ENCODE measurements at regions not wholly inside any gene's neighbourhood (a gene's known extent, or its start where the extent isn't known, plus 50 kb on each side); places are given as distances from the start of the nearest gene placed in this dataset.

GRCh38 chr9:134214386-134214765, 50.0 kb upstream of the RNU6ATAC start:
- intact Hi-C loops (cut with DNase I), result no loop called here
- TF ChIP-seq CTCF (IDR thresholded peaks at IDR 0.05), result no peak
- Histone ChIP-seq H3K9me3 (no peaks in the 10 kb centered on the region), H3K36me3 (no peaks in the 10 kb centered on the region), H3K4me1 (no peaks in the 10 kb centered on the region), H3K4me3 (no peak overlapping the region), H3K9ac (ENCODE audit: low read depth in 2 of 2, low read length in 2 of 2) (no peak overlapping the region), H3K27ac (peak overlapping the region; percentile 73), H3K27me3 (no peaks in the 10 kb centered on the region)
- no peak for DNase-seq

GRCh38 chr9:134214766-134215419, 50.5 kb upstream of the RNU6ATAC start:
- no peaks in the 10 kb centered on the region for H3K9me3 ChIP-seq
- no peaks in the 10 kb centered on the region for H3K36me3 ChIP-seq
- H3K9ac ChIP-seq (ENCODE audit: low read depth in 2 of 2, low read length in 2 of 2), result peak overlapping the region; percentile 26 to 50
- intact Hi-C loops (cut with DNase I), result no loop called here
- no peak overlapping the region for H3K4me3 ChIP-seq
- H3K27ac ChIP-seq, result peak overlapping the region; percentile 73
- no peaks in the 10 kb centered on the region for H3K27me3 ChIP-seq
- DNase-seq, result no peak
- no peaks in the 10 kb centered on the region for H3K4me1 ChIP-seq
- no peak for TF ChIP-seq CTCF (IDR thresholded peaks at IDR 0.05)

- no peaks in the 10 kb centered on the region for H3K36me3 ChIP-seq
- H3K9ac ChIP-seq (ENCODE audit: low read depth in 2 of 2, low read length in 2 of 2), result peak overlapping the region; percentile 26 to 50
- H3K9me3 ChIP-seq, result no peaks in the 10 kb centered on the region
- H3K4me3 ChIP-seq, result no peak overlapping the region
- H3K4me1 ChIP-seq, result no peaks in the 10 kb centered on the region
- no peak for DNase-seq
- no peaks in the 10 kb centered on the region for H3K27me3 ChIP-seq
- intact Hi-C loops (cut with DNase I), result no loop called here
- peak overlapping the region; percentile 73 for H3K27ac ChIP-seq
- TF ChIP-seq CTCF (IDR thresholded peaks at IDR 0.05), result no peak
These were observed 51.0 kb upstream of the RNU6ATAC start for GRCh38 chr9:134215420-134215698.

GRCh38 chr9:134215699-134216448, 51.5 kb upstream of the RNU6ATAC start:
- Histone ChIP-seq H3K4me3 (no peak overlapping the region), H3K36me3 (no peaks in the 10 kb centered on the region), H3K9me3 (no peaks in the 10 kb centered on the region), H3K27me3 (no peaks in the 10 kb centered on the region), H3K9ac (ENCODE audit: low read depth in 2 of 2, low read length in 2 of 2) (peak overlapping the region; percentile 26 to 50), H3K27ac (peak overlapping the region; percentile 73), H3K4me1 (no peaks in the 10 kb centered on the region)
- DNase-seq, result no peak
- intact Hi-C loops (cut with DNase I), result no loop called here
- no peak for TF ChIP-seq CTCF (IDR thresholded peaks at IDR 0.05)

- H3K36me3 ChIP-seq, result no peaks in the 10 kb centered on the region
- H3K27ac ChIP-seq, result peak overlapping the region; percentile 73
- TF ChIP-seq CTCF (IDR thresholded peaks at IDR 0.05), result no peak
- H3K27me3 ChIP-seq, result no peaks in the 10 kb centered on the region
- DNase-seq, result no peak
- H3K4me1 ChIP-seq, result no peaks in the 10 kb centered on the region
- H3K4me3 ChIP-seq, result no peak overlapping the region
- intact Hi-C loops (cut with DNase I), result no loop called here
- peak overlapping the region; percentile 26 to 35 for H3K9ac ChIP-seq (ENCODE audit: low read depth in 2 of 2, low read length in 2 of 2)
- no peaks in the 10 kb centered on the region for H3K9me3 ChIP-seq
These were observed 52.1 kb upstream of the RNU6ATAC start for GRCh38 chr9:134216449-134216951.

All from colonic mucosa (tissue), 4 donors.